HFF-Myc (cell line): ENCODE measurements at regions not wholly inside any gene's neighbourhood (a gene's known extent, or its start where the extent isn't known, plus 50 kb on each side); places are given as distances from the start of the nearest gene placed in this dataset.
"Not testable (repeated sequence)": the region's sequence is repeated elsewhere in the genome, so short reads cannot be mapped to it uniquely, and the experiment has no call there.

Experiments
- DNase-seq: peaks from one replicate; pipeline ENCODE4 v3.0.0-alpha.2; 2011; ENCODE audit warnings: low read depth; ENCODE audit errors: extremely low read depth
- H3K4me3 ChIP-seq: replicated peaks from 2 replicates; pipeline ENCODE4 v1.5.1; 2011; ENCODE audit warnings: low read depth, mild to moderate bottlenecking, control low read depth, low read length
- TF ChIP-seq, protein P1 (sequence below): IDR thresholded peaks from 2 replicates; pipeline ENCODE4 v1.5.1; 2012; ENCODE audit warnings: mild to moderate bottlenecking, low read depth, low read length, control low read depth; ENCODE audit errors: missing control alignments

DNA sequence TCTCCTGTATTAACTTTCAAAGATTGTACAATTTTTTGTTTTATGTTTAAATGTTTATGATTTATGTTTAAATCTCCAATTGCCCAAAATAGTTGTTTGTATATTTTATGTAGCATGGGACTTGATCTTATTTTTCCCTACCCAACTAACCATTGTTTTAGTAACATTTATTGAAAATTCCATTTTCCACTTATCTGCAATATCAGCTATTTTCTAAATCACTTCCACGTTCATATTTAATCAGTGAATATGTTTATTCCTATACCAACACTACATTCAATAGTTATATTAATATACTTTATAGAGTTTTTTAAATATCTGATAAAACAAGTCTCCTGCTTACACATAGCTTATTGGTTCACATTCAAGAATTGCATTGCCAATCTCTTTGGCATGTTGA lies 532.2 kb downstream of the CHSY3 start:
- DNase-seq, result no peak
- TF ChIP-seq, protein P1, sequence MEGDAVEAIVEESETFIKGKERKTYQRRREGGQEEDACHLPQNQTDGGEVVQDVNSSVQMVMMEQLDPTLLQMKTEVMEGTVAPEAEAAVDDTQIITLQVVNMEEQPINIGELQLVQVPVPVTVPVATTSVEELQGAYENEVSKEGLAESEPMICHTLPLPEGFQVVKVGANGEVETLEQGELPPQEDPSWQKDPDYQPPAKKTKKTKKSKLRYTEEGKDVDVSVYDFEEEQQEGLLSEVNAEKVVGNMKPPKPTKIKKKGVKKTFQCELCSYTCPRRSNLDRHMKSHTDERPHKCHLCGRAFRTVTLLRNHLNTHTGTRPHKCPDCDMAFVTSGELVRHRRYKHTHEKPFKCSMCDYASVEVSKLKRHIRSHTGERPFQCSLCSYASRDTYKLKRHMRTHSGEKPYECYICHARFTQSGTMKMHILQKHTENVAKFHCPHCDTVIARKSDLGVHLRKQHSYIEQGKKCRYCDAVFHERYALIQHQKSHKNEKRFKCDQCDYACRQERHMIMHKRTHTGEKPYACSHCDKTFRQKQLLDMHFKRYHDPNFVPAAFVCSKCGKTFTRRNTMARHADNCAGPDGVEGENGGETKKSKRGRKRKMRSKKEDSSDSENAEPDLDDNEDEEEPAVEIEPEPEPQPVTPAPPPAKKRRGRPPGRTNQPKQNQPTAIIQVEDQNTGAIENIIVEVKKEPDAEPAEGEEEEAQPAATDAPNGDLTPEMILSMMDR, result no peak
- H3K4me3 ChIP-seq, result no peak overlapping the region

DNA sequence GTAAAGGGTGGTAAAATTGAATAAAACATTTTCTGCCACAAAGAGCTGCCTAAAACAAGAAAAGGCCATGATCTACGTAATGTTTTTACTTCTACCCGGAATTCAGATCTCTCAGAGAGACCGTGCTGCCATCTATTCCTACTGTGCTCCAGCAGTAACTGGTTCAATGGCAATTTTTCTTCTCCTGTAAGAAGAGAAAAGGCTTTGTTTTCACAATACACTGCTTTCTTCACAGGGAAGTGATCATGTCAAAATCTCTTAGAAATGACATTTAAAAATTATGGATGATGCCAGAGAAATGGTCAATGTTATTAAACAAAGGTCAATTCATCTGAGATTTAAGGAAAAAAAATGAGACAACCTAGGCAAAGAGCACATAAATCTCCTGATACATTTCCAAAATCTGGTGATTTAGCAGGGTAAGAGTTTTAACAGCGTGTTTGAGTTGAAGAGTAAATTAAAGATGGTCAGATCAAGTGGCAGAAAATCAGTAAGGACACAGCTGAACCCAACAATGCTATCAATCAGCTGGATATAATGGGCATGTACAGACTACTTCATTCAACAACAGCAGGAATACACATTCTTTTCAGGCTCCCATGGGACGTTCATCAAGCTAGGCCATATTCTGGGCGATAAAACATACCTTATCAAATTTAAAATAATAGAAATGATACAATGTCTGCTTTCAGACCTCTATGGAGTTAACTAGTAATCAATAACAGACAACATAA lies 523.1 kb downstream of the CHSY3 start:
- TF ChIP-seq, protein P1, result no peak
- DNase-seq, result no peak
- H3K4me3 ChIP-seq, result no peak overlapping the region

DNA sequence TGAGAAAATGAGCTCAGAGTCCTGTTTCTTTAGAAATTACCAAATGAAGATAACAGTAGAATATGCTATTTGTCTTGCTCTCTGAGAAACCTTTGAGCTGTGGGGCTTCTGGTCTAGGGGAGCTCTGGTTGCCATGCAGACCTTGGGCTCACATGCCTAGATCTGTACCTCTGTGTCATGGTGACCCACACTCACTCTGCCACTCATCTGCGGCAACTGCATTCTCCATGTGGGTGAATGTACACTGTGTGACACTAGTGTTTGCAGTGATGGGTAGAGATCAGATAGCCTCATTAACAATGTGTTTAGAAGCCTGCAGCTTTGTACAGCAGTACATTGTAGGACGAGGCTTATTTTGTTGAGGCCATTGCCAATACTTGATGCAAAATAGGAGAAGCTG lies 521.2 kb downstream of the CHSY3 start:
- H3K4me3 ChIP-seq, result no peak overlapping the region
- TF ChIP-seq, protein P1, result no peak
- no peak for DNase-seq

DNA sequence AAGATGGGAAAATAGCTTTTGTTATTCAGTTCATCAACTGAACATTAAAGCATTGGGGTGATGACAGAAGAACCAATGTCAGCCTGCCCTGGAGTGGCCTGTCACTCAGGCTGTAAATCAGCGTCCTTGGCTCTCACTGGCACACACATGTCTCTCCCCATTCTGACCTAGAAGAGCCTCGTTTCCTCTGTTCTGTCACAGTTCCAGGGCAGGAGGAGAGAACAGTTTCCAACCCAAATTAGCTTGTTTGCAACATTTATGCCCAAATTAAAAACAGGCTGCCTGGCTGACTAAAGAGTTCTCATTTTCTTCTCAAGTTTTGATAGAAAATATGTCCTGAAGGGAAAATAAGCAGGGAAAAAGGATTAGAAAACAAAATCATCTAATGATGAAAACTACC lies 520.1 kb downstream of the CHSY3 start:
- no peak for DNase-seq
- TF ChIP-seq, protein P1, result no peak
- no peak overlapping the region for H3K4me3 ChIP-seq

DNA sequence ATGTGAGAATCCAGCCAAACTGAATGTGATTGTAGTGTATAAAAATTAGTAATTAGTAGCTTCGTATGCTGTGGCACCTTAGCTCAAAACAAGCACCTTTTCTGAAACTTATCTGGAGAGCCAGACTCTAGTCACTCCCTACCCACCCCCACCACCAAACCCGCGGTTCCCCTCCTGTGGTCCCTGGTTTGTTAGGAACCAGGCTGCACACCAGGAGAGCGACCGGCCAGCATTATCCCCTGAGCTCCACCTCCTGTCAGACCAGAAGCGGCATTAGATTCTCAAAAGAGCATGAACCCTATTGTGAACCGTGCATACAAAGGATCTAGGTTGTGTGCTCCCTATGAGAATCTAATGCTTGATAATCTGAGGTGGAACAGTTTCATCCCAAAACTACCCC lies 498.6 kb downstream of the CHSY3 start:
- DNase-seq, result no peak
- TF ChIP-seq, protein P1, result no peak
- H3K4me3 ChIP-seq, result no peak overlapping the region

DNA sequence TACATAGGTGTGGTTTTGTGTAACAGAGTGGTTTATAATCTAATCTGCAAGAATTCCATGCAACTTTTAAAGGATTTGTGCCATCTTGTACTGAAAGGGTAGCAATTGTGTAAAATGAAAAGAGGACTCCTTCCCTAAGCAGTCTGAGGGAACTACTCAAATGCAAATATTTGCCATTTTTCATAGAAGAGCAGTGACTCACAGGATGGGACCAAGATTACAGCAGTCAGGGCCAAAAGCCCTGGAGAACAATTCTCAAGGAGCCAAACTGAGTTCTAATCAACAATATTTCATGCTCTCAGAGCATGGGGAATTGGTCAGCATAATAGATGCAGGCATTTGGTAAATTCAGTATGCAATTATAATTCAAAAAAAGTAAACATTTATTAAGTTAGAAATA lies 495.8 kb downstream of the CHSY3 start:
- TF ChIP-seq, protein P1, result no peak
- H3K4me3 ChIP-seq, result no peak overlapping the region
- DNase-seq, result no peak

DNA sequence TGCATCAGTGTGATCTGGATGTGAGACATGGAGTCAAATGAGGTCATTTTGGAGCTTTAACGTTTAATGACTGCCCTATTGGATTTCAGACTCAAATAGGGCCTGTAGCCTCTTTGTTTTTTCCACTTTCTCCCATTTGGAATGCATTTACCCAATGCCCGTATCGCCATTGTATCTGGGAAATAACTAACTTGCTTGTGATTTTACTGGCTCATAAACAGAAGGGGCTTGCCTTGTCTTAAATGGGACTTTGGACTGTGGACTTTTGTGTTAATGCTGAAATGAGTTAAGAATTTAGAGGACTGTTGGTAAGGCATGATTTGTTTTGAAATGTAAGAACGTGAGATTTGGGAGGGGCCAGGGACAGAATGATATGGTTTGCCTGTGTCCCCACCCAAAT lies 494.6 kb downstream of the CHSY3 start:
- TF ChIP-seq, protein P1, result no peak
- DNase-seq, result no peak
- no peak overlapping the region for H3K4me3 ChIP-seq

DNA sequence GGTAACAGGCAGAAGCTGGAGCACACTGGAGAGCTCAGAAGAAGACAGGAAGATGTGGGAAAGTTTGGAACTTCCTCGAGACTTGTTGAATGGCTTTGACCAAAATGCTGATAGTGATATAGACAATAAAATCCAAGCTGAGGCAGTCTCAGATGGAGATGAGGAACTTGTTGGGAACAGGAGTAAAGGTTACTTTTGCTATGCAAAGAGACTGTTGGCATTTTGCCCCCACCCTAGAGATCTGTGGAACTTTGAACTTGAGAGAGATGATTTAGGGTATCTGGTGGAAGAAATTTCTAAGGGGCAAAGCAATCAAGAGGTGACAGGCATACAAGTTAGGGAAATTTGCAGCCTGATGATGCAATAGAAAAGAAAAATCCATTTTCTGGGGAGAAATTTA lies 493.5 kb downstream of the CHSY3 start:
- not testable (repeated sequence) for DNase-seq, H3K4me3 ChIP-seq
